Natural killer cell (primary cell): ENCODE measurements at regions not wholly inside any gene's neighbourhood (a gene's known extent, or its start where the extent isn't known, plus 50 kb on each side); places are given as distances from the start of the nearest gene placed in this dataset.
A peak's percentile ranks its signal among the peaks of the same experiment; 100 is the strongest.

ENCODE experiments used
- ATAC-seq, 3 donors: fragments of 150-1000 bp in 2 of 3; fragments of 200-7000 bp in 1 of 3; cut with Tn5 transposase; 1 replicate in 1 of 3; 2 replicates in 2 of 3; pipeline ENCODE4 v1.10.0; 2021; ENCODE audit warnings: mild to moderate bottlenecking in 2 of 3, moderate library complexity in 2 of 3
- DNase-seq, 2 donors: peaks; one replicate each; pipeline versions ENCODE4 v3.0.0 to v3.0.0-alpha.2; 2013 to 2021; ENCODE audit warnings: mixed read lengths in 1 of 2
- H3K27ac ChIP-seq: one replicate; pipeline ENCODE4 v1.5.1; 2013; ENCODE audit warnings: mild to moderate bottlenecking, low read length
- H3K27me3 ChIP-seq: one replicate; pipeline ENCODE4 v1.6.1; 2013; ENCODE audit warnings: low read length; ENCODE audit not compliant: control insufficient read depth, insufficient read depth
- H3K36me3 ChIP-seq: one replicate; pipeline ENCODE4 v1.6.1; 2013; ENCODE audit warnings: low read length; ENCODE audit not compliant: control insufficient read depth, insufficient read depth
- H3K4me1 ChIP-seq: one replicate; pipeline ENCODE4 v1.6.1; 2013; ENCODE audit warnings: low read length; ENCODE audit not compliant: control insufficient read depth, insufficient read depth
- H3K4me3 ChIP-seq: one replicate; pipeline ENCODE4 v1.5.1; 2013; ENCODE audit warnings: low read length
- H3K9me3 ChIP-seq: one replicate; pipeline ENCODE4 v1.6.1; 2013; ENCODE audit warnings: low read length; ENCODE audit not compliant: control insufficient read depth, insufficient read depth
- H3K27ac Mint-ChIP-seq, 2 donors: one replicate each; pipeline ENCODE4 v1.8.0; 2022; ENCODE audit warnings: mild to moderate bottlenecking in 2 of 2, mixed read lengths in 2 of 2, moderate library complexity in 1 of 2
- H3K27me3 Mint-ChIP-seq, 2 donors: one replicate each; pipeline ENCODE4 v1.8.0; 2022; ENCODE audit warnings: low read depth in 2 of 2, mixed read lengths in 2 of 2
- H3K36me3 Mint-ChIP-seq: one replicate; pipeline ENCODE4 v1.8.0; 2022; ENCODE audit warnings: mixed read lengths
- H3K4me1 Mint-ChIP-seq, 2 donors: one replicate each; pipeline ENCODE4 v1.8.0; 2022; ENCODE audit warnings: mixed read lengths in 2 of 2
- H3K4me3 Mint-ChIP-seq: one replicate; pipeline ENCODE4 v1.8.0; 2022; ENCODE audit warnings: mild to moderate bottlenecking, moderate library complexity, mixed read lengths
- H3K9me3 Mint-ChIP-seq, 2 donors: one replicate each; pipeline ENCODE4 v1.8.0; 2022; ENCODE audit warnings: mixed read lengths in 2 of 2
- WGBS: methylation state at CpG from one replicate; pipeline ENCODE4 v1.1.7; 2013; ENCODE audit warnings: missing lambda C conversion rate; ENCODE audit not compliant: insufficient coverage; 5-methylcytosine and 5-hydroxymethylcytosine counted together
- intact Hi-C: fragments of 100-400 bp; cut with micrococcal nuclease; formaldehyde crosslinking; loops from one replicate; pipeline ENCODE4 v1.14.2; 2022
- TF ChIP-seq, protein P1 (sequence below): fragments of 200-600 bp; IDR thresholded peaks from one replicate; pipeline ENCODE4 v1.8.0; 2022; ENCODE audit warnings: antibody characterized with exemption

DNA sequence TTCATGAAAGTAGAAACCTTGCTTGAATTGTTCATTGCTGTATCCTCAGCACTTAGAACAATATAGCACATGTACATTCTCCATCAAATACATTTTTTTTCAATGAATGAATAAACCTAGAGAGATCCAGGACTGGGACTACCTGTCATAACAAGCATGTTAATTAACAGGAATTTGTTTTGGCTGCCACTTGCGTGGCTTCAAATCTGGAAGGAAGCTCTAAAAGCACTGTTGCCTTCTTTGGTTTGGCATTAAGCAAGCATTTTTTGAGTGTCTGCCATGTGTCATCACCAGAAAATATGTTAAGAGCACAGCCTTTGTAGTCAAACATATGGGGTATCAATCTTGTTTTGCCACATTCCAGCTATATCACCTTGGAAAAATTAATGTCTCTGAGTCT, 131.9 kb upstream of the BACH2 start:
- Histone ChIP-seq H3K36me3 (no peaks in the 10 kb centered on the region), H3K4me3 (no peak overlapping the region), H3K27ac (no peak overlapping the region), H3K9me3 (no peaks in the 10 kb centered on the region), H3K27me3 (no peaks in the 10 kb centered on the region), H3K4me1 (no peaks in the 10 kb centered on the region)
- TF ChIP-seq, protein P1, sequence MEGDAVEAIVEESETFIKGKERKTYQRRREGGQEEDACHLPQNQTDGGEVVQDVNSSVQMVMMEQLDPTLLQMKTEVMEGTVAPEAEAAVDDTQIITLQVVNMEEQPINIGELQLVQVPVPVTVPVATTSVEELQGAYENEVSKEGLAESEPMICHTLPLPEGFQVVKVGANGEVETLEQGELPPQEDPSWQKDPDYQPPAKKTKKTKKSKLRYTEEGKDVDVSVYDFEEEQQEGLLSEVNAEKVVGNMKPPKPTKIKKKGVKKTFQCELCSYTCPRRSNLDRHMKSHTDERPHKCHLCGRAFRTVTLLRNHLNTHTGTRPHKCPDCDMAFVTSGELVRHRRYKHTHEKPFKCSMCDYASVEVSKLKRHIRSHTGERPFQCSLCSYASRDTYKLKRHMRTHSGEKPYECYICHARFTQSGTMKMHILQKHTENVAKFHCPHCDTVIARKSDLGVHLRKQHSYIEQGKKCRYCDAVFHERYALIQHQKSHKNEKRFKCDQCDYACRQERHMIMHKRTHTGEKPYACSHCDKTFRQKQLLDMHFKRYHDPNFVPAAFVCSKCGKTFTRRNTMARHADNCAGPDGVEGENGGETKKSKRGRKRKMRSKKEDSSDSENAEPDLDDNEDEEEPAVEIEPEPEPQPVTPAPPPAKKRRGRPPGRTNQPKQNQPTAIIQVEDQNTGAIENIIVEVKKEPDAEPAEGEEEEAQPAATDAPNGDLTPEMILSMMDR, result no peak
- 92% methylated on average over 1 of the region's 1 CpG for WGBS
- DNase-seq, result no peak
- ATAC-seq, result no peak
- Mint-ChIP-seq H3K27me3 (peaks cover 0 to 3% of the 10 kb centered on the region in 2 donors), H3K4me3 (no peak overlapping the region), H3K36me3 (peaks cover 15% of the 10 kb centered on the region), H3K27ac (no peak overlapping the region), H3K4me1 (peaks cover 11% of the 10 kb centered on the region in 2 donors), H3K9me3 (peaks cover 8 to 10% of the 10 kb centered on the region in 2 donors)
- intact Hi-C loops, result loop anchor here (5.0 kb wide), 1 partner anchor 49 kb away; no protein-coding TSS in a partner anchor

DNA sequence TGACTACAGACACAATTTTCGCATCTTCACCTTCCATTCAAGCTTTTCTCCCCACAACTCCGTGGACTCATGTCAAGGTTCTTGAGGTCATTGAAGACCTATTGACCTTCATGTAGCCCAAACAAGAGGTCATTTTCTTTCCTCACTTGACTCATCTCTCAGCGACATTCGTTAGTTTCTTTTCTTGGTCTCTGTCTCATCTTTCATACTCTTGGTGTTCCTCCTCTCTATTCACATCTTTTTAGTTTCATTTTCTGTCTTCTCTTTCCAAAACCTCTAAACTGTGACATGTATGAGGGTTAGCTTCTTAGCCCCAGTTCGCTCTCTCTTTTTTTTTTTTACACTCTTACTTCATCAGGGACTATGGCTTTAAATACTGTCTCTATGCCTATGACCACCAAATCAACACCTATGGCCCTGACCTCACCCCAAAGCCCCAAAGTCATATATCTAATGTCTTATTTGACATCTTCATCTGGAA, 128.6 kb upstream of the BACH2 start:
- H3K9me3 Mint-ChIP-seq, result peaks cover 5 to 7% of the 10 kb centered on the region in 2 donors
- H3K9me3 ChIP-seq, result no peaks in the 10 kb centered on the region
- peak; percentile 46 to 63 for DNase-seq
- peak; percentile 92 to 96 (median 93) for ATAC-seq
- H3K4me1 Mint-ChIP-seq, result peaks cover 11% of the 10 kb centered on the region in 2 donors
- H3K27me3 ChIP-seq, result no peaks in the 10 kb centered on the region
- no peaks in the 10 kb centered on the region for H3K27me3 Mint-ChIP-seq
- H3K4me1 ChIP-seq, result no peaks in the 10 kb centered on the region
- H3K4me3 Mint-ChIP-seq, result peak overlapping the region; percentile 65
- intact Hi-C loops, result loop anchor here (1.0 to 5.0 kb wide), 5 partner anchors 23 to 128 kb away; partner anchors contain the start of gene BACH2
- peaks cover 10% of the 10 kb centered on the region for H3K36me3 Mint-ChIP-seq
- no peak overlapping the region for H3K4me3 ChIP-seq
- H3K27ac ChIP-seq, result peak overlapping the region; percentile 82
- H3K27ac Mint-ChIP-seq, result peak overlapping the region; percentile 84 to 88
- H3K36me3 ChIP-seq, result no peaks in the 10 kb centered on the region
- TF ChIP-seq, protein P1, result no peak
- WGBS, result 16% methylated on average over 5 of the region's 5 CpGs

GRCh38 chr6:90424580-90424979, 127.9 kb upstream of the BACH2 start:
- ATAC-seq (no peak), DNase-seq (no peak)
- peaks cover 11% of the 10 kb centered on the region in 2 donors for H3K4me1 Mint-ChIP-seq
- no peak overlapping the region for H3K4me3 ChIP-seq
- peaks cover 4 to 7% of the 10 kb centered on the region in 2 donors for H3K9me3 Mint-ChIP-seq
- H3K27ac ChIP-seq, result peak overlapping the region; percentile 82
- no peaks in the 10 kb centered on the region for H3K9me3 ChIP-seq
- H3K36me3 Mint-ChIP-seq, result peaks cover 5% of the 10 kb centered on the region
- no peaks in the 10 kb centered on the region for H3K27me3 ChIP-seq
- no peaks in the 10 kb centered on the region for H3K4me1 ChIP-seq
- no peak overlapping the region for H3K4me3 Mint-ChIP-seq
- intact Hi-C loops, result loop anchor here (2.0 kb wide), 1 partner anchor 128 kb away; the partner anchor contains the start of gene BACH2
- H3K27ac Mint-ChIP-seq, result peak overlapping the region; percentile 84 to 88
- TF ChIP-seq, protein P1, result no peak
- H3K27me3 Mint-ChIP-seq, result no peaks in the 10 kb centered on the region
- H3K36me3 ChIP-seq, result no peaks in the 10 kb centered on the region

DNA sequence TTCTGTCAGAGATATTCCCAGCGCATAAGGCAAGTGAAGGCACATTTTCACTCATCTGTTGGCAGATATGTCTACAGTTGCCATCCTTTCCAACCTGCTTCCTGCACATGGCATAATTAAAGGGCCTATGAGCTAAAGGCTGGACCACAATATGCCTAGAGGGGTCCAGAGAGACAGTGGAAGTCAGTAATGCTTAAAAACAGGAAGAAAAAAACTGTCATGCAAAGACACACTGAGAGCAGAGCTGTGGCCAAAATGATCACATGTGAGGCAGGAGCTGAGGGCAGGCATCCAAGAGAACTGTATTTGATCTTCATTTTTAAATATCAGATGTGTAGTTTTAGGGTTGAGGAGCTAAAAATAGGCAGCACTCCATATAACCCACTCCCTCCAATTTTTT, 125.0 kb upstream of the BACH2 start:
- H3K4me3 ChIP-seq, result no peak overlapping the region
- intact Hi-C loops, result no loop called here
- no peak overlapping the region for H3K27ac Mint-ChIP-seq
- no peak overlapping the region for H3K4me3 Mint-ChIP-seq
- peaks cover 11% of the 10 kb centered on the region in 2 donors for H3K4me1 Mint-ChIP-seq
- no peak for ATAC-seq
- no peaks in the 10 kb centered on the region for H3K36me3 ChIP-seq
- TF ChIP-seq, protein P1, result no peak
- H3K27ac ChIP-seq, result no peak overlapping the region
- H3K36me3 Mint-ChIP-seq, result no peaks in the 10 kb centered on the region
- no peaks in the 10 kb centered on the region for H3K27me3 Mint-ChIP-seq
- H3K4me1 ChIP-seq, result no peaks in the 10 kb centered on the region
- no peaks in the 10 kb centered on the region for H3K27me3 ChIP-seq
- H3K9me3 ChIP-seq, result no peaks in the 10 kb centered on the region
- no peak for DNase-seq
- peaks cover 0 to 3% of the 10 kb centered on the region in 2 donors for H3K9me3 Mint-ChIP-seq
- 91% methylated on average over 1 of the region's 1 CpG for WGBS
